Mesenchymal stem cell (in vitro differentiated cells and primary cell): ENCODE measurements at regions not wholly inside any gene's neighbourhood (a gene's known extent, or its start where the extent isn't known, plus 50 kb on each side); places are given as distances from the start of the nearest gene placed in this dataset.

Experiments
- DNase-seq: peaks from one replicate; pipeline ENCODE4 v3.0.0-alpha.2; 2013
- H2AFZ ChIP-seq: one replicate; pipeline ENCODE4 v1.6.1; 2013; ENCODE audit warnings: low read depth, mild to moderate bottlenecking, control low read depth, inconsistent platforms, low read length, moderate library complexity
- H2AK5ac ChIP-seq: 2 replicates; pipeline ENCODE4 v1.6.1; 2013; ENCODE audit warnings: low read length, moderate library complexity, mild to moderate bottlenecking, inconsistent platforms; ENCODE audit not compliant: severe bottlenecking
- H2BK120ac ChIP-seq: one replicate; pipeline ENCODE4 v1.6.1; 2013; ENCODE audit warnings: low read depth, mild to moderate bottlenecking, inconsistent platforms, low read length, moderate library complexity
- H2BK12ac ChIP-seq, 2 experiments: one replicate each; pipeline ENCODE4 v1.6.1; 2013; ENCODE audit warnings: inconsistent platforms in 2 of 2, low read length in 2 of 2, mild to moderate bottlenecking in 2 of 2, moderate library complexity in 2 of 2, control low read depth in 1 of 2
- H2BK15ac ChIP-seq: one replicate; pipeline ENCODE4 v1.6.1; 2013; ENCODE audit warnings: mild to moderate bottlenecking, low read depth, inconsistent platforms; ENCODE audit not compliant: poor library complexity, severe bottlenecking
- H2BK5ac ChIP-seq: 2 replicates; pipeline ENCODE4 v1.6.1; 2013; ENCODE audit warnings: low read depth, mild to moderate bottlenecking, low read length, control low read depth, inconsistent platforms; ENCODE audit not compliant: poor library complexity, severe bottlenecking
- H3K14ac ChIP-seq, 2 experiments: one replicate each; pipeline ENCODE4 v1.6.1; 2013; ENCODE audit warnings: inconsistent platforms in 2 of 2, low read length in 2 of 2, control low read depth in 1 of 2, mild to moderate bottlenecking in 1 of 2, moderate library complexity in 1 of 2
- H3K18ac ChIP-seq, 2 experiments: one replicate each; pipeline ENCODE4 v1.6.1; 2013; ENCODE audit warnings: inconsistent platforms in 2 of 2, low read length in 2 of 2, control low read depth in 1 of 2, low read depth in 1 of 2, mild to moderate bottlenecking in 1 of 2
- H3K23ac ChIP-seq, 2 experiments: one replicate each; pipeline ENCODE4 v1.6.1; 2013; ENCODE audit warnings: inconsistent platforms in 2 of 2, low read length in 2 of 2, mild to moderate bottlenecking in 2 of 2, moderate library complexity in 2 of 2, control low read depth in 1 of 2
- H3K27ac ChIP-seq: 2 replicates; pipeline ENCODE4 v1.5.1; 2013; ENCODE audit warnings: mild to moderate bottlenecking, moderate library complexity, low read length, control low read depth, inconsistent platforms; ENCODE audit not compliant: poor library complexity, severe bottlenecking
- H3K27me3 ChIP-seq, 2 experiments: 2 replicates each; pipeline versions ENCODE4 v1.6.1 to v1.7.0; 2013; ENCODE audit warnings: low read length in 2 of 2, mild to moderate bottlenecking in 2 of 2, moderate library complexity in 2 of 2, control low read depth in 1 of 2, inconsistent platforms in 1 of 2; ENCODE audit not compliant: control insufficient read depth in 1 of 2, insufficient read depth in 1 of 2
- H3K36me3 ChIP-seq, 2 experiments: 2 replicates each; pipeline versions ENCODE4 v1.6.1 to v1.7.0; 2013; ENCODE audit warnings: low read length in 2 of 2, control low read depth in 1 of 2, inconsistent platforms in 1 of 2, low read depth in 1 of 2, mild to moderate bottlenecking in 1 of 2; ENCODE audit not compliant: insufficient read depth in 2 of 2, control insufficient read depth in 1 of 2
- H3K4ac ChIP-seq, 2 experiments: one replicate each; pipeline ENCODE4 v1.6.1; 2013; ENCODE audit warnings: inconsistent platforms in 2 of 2, low read length in 2 of 2, mild to moderate bottlenecking in 2 of 2, moderate library complexity in 2 of 2, control low read depth in 1 of 2, low read depth in 1 of 2
- H3K4me1 ChIP-seq: 2 replicates; pipeline ENCODE4 v1.6.1; 2013; ENCODE audit warnings: low read depth, low read length, control low read depth; ENCODE audit not compliant: control insufficient read depth, insufficient read depth
- H3K4me2 ChIP-seq: 2 replicates; pipeline ENCODE4 v1.6.1; 2013; ENCODE audit warnings: low read length, mild to moderate bottlenecking, inconsistent platforms; ENCODE audit not compliant: poor library complexity, severe bottlenecking
- H3K4me3 ChIP-seq, 2 experiments: 2 replicates each; pipeline versions ENCODE4 v1.5.1 to v1.7.0; 2013; ENCODE audit warnings: low read length in 2 of 2, mild to moderate bottlenecking in 2 of 2, control low read depth in 1 of 2, low read depth in 1 of 2; ENCODE audit not compliant: insufficient read depth in 1 of 2
- H3K79me1 ChIP-seq: replicated peaks from 2 replicates; pipeline ENCODE4 v1.6.1; 2013; ENCODE audit warnings: mild to moderate bottlenecking, control low read depth, low read length, inconsistent platforms; ENCODE audit not compliant: poor library complexity, severe bottlenecking
- H3K9ac ChIP-seq: 2 replicates; pipeline ENCODE4 v1.7.0; 2013; ENCODE audit warnings: mild to moderate bottlenecking, low read length, moderate library complexity
- H3K9me3 ChIP-seq: 2 replicates; pipeline ENCODE4 v1.7.0; 2013; ENCODE audit warnings: mild to moderate bottlenecking, low read length; ENCODE audit not compliant: control insufficient read depth
- H4K8ac ChIP-seq: one replicate; pipeline ENCODE4 v1.6.1; 2013; ENCODE audit warnings: inconsistent platforms, mild to moderate bottlenecking, low read length, moderate library complexity
- H4K91ac ChIP-seq: one replicate; pipeline ENCODE4 v1.6.1; 2013; ENCODE audit warnings: mild to moderate bottlenecking, low read length, inconsistent platforms
- WGBS: methylation state at CpG from one replicate; pipeline ENCODE4 v1.1.7; 2013; ENCODE audit warnings: mixed read lengths; 5-methylcytosine and 5-hydroxymethylcytosine counted together

- H3K27ac ChIP-seq, result no peak overlapping the region
- 69% methylated on average over 4 of the region's 4 CpGs for WGBS
- no peak overlapping the region for H2BK120ac ChIP-seq
- no peaks in the 10 kb centered on the region for H3K27me3 ChIP-seq
- no peak overlapping the region for H2BK5ac ChIP-seq
- no peaks in the 10 kb centered on the region for H3K4me1 ChIP-seq
- H3K4ac ChIP-seq, result no peak overlapping the region
- H2AK5ac ChIP-seq, result no peak overlapping the region
- H4K8ac ChIP-seq, result no peak overlapping the region
- no peak overlapping the region for H3K14ac ChIP-seq
- no peaks in the 10 kb centered on the region for H3K36me3 ChIP-seq
- DNase-seq, result no peak
- no peak overlapping the region for H4K91ac ChIP-seq
- H2AFZ ChIP-seq, result no peak overlapping the region
- H2BK15ac ChIP-seq, result no peak overlapping the region
- H3K9me3 ChIP-seq, result no peaks in the 10 kb centered on the region
- peak overlapping the region; percentile 10 for H3K4me2 ChIP-seq
- H3K18ac ChIP-seq, result no peak overlapping the region
- H3K9ac ChIP-seq, result no peak overlapping the region
- no peaks in the 10 kb centered on the region for H3K79me1 ChIP-seq
- no peak overlapping the region for H2BK12ac ChIP-seq
- no peak overlapping the region for H3K23ac ChIP-seq
- H3K4me3 ChIP-seq, result no peak overlapping the region
Observed at GRCh38 chr2:14321357-14321756, 311.2 kb upstream of the LRATD1 start.

GRCh38 chr2:14322306-14322705 is 310.2 kb upstream of the LRATD1 start:
- Histone ChIP-seq H3K4me2 (no peak overlapping the region), H2BK15ac (no peak overlapping the region), H2AK5ac (no peak overlapping the region), H3K4me3 (no peak overlapping the region), H2BK5ac (no peak overlapping the region), H3K23ac (no peak overlapping the region), H3K18ac (no peak overlapping the region), H3K14ac (no peak overlapping the region), H3K79me1 (no peaks in the 10 kb centered on the region), H4K91ac (no peak overlapping the region), H3K9ac (no peak overlapping the region), H2BK12ac (no peak overlapping the region), H3K36me3 (no peaks in the 10 kb centered on the region), H3K9me3 (no peaks in the 10 kb centered on the region), H3K4me1 (no peaks in the 10 kb centered on the region), H3K4ac (no peak overlapping the region), H2BK120ac (no peak overlapping the region), H2AFZ (no peak overlapping the region), H4K8ac (no peak overlapping the region), H3K27me3 (no peaks in the 10 kb centered on the region), H3K27ac (no peak overlapping the region)
- no peak for DNase-seq
- WGBS, result 40% methylated on average over 1 of the region's 2 CpGs

- Histone ChIP-seq H3K14ac (no peak overlapping the region), H3K23ac (no peak overlapping the region), H2AK5ac (no peak overlapping the region), H3K9ac (no peak overlapping the region), H4K91ac (no peak overlapping the region), H3K4me1 (no peaks in the 10 kb centered on the region), H3K4ac (no peak overlapping the region), H2BK120ac (no peak overlapping the region), H3K27me3 (no peaks in the 10 kb centered on the region), H3K36me3 (no peaks in the 10 kb centered on the region), H3K4me3 (no peak overlapping the region), H3K27ac (no peak overlapping the region), H3K18ac (no peak overlapping the region), H4K8ac (no peak overlapping the region), H3K9me3 (no peaks in the 10 kb centered on the region), H2AFZ (no peak overlapping the region), H2BK15ac (no peak overlapping the region), H3K79me1 (no peaks in the 10 kb centered on the region), H3K4me2 (no peak overlapping the region), H2BK5ac (no peak overlapping the region), H2BK12ac (no peak overlapping the region)
- WGBS, result 44% methylated on average over 1 of the region's 2 CpGs
- no peak for DNase-seq
Observed at GRCh38 chr2:14324308-14324707, 308.2 kb upstream of the LRATD1 start.

- no peak overlapping the region for H2BK120ac ChIP-seq
- no peak overlapping the region for H2AFZ ChIP-seq
- H2AK5ac ChIP-seq, result no peak overlapping the region
- no peak overlapping the region for H2BK12ac ChIP-seq
- H3K9me3 ChIP-seq, result no peaks in the 10 kb centered on the region
- no peak overlapping the region for H3K18ac ChIP-seq
- no peaks in the 10 kb centered on the region for H3K4me1 ChIP-seq
- no peak overlapping the region for H3K23ac ChIP-seq
- no peaks in the 10 kb centered on the region for H3K79me1 ChIP-seq
- no peak overlapping the region for H4K8ac ChIP-seq
- H3K14ac ChIP-seq, result no peak overlapping the region
- DNase-seq, result no peak
- no peak overlapping the region for H4K91ac ChIP-seq
- no peak overlapping the region for H2BK5ac ChIP-seq
- no peaks in the 10 kb centered on the region for H3K36me3 ChIP-seq
- H3K9ac ChIP-seq, result no peak overlapping the region
- no peaks in the 10 kb centered on the region for H3K27me3 ChIP-seq
- no peak overlapping the region for H3K4ac ChIP-seq
- no peak overlapping the region for H2BK15ac ChIP-seq
- no peak overlapping the region for H3K4me3 ChIP-seq
- H3K4me2 ChIP-seq, result no peak overlapping the region
- H3K27ac ChIP-seq, result no peak overlapping the region
Observed at GRCh38 chr2:14330884-14331283, 301.6 kb upstream of the LRATD1 start.
